OCI-LY1 (cell line): ENCODE measurements at regions not wholly inside any gene's neighbourhood (a gene's known extent, or its start where the extent isn't known, plus 50 kb on each side); places are given as distances from the start of the nearest gene placed in this dataset.

Experiments
- CTCF ChIP-seq: fragments of 200-600 bp; sonication (generic), shearing (Covaris generic); IDR thresholded peaks from 2 replicates; pipeline ENCODE4 v1.5.1; 2017; ENCODE audit warnings: mild to moderate bottlenecking, antibody characterized with exemption, low read length, moderate library complexity, mixed read lengths
- EZH2 ChIP-seq: fragments of 200-600 bp; sonication (generic), shearing (Covaris generic); IDR thresholded peaks from 2 replicates; pipeline ENCODE4 v1.8.0; 2017; ENCODE audit warnings: borderline replicate concordance, mixed run types, mild to moderate bottlenecking, antibody characterized with exemption, low read length, moderate library complexity, mixed read lengths

- TF ChIP-seq EZH2: no peak
- TF ChIP-seq CTCF: peak; percentile 92
These were observed 65.2 kb downstream of the CCDC195 start for GRCh38 chr2:224650815-224651439.
